ENCODE measurements at regions not wholly inside any gene's neighbourhood (a gene's known extent, or its start where the extent isn't known, plus 50 kb on each side); places are given as distances from the start of the nearest gene placed in this dataset.
A peak's percentile ranks its signal among the peaks of the same experiment; 100 is the strongest.

DNA sequence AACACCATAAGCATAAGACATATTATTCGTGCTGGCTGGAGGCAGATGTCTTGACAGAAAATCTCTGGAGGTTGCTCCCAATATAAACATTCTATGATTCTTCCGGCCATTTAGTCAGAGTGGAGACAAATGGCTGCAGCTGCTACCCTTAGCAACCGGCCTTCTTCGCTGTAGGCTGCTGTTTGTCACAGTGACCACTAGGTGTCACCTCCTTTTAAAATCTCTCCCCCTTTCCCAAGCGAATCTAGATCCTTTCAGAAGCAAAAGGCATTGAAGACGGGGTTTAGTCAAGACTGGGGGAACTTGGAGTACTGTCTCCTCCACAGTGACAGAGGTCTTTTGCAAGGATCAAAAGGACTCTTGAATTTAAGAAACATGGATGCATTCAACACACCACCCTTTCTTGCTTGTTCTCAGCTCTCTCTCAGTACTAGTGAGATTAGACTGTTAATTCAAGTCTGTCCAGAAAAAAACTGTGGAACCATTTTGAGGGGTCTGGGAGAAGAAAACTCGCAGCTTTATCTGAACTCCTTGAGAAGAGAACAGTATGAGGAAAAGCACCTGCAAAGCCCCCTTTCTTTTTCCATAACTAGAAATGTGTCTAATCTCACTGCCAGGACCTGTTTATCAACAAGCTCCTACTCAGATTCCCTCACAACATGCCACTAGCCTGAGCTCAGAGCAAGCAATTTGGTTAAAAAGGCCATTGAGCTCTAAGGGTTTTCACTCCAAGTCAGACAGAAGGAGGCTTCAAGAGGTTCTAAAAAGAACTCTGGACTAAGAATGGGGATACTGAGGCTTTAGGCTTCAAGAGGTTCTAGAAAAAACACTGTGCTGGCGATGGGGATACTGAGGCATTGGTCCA lies 408.3 kb upstream of the PLXNA2 start:
- no peak overlapping the region for H3K4me3 ChIP-seq (ENCODE audit: control insufficient read depth, low read depth, low read length)
- DNase-seq (ENCODE audit: low read depth): peak; percentile 34
- TF ChIP-seq, protein P1, sequence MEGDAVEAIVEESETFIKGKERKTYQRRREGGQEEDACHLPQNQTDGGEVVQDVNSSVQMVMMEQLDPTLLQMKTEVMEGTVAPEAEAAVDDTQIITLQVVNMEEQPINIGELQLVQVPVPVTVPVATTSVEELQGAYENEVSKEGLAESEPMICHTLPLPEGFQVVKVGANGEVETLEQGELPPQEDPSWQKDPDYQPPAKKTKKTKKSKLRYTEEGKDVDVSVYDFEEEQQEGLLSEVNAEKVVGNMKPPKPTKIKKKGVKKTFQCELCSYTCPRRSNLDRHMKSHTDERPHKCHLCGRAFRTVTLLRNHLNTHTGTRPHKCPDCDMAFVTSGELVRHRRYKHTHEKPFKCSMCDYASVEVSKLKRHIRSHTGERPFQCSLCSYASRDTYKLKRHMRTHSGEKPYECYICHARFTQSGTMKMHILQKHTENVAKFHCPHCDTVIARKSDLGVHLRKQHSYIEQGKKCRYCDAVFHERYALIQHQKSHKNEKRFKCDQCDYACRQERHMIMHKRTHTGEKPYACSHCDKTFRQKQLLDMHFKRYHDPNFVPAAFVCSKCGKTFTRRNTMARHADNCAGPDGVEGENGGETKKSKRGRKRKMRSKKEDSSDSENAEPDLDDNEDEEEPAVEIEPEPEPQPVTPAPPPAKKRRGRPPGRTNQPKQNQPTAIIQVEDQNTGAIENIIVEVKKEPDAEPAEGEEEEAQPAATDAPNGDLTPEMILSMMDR (IDR thresholded peaks at IDR 0.05; ENCODE audit: control insufficient read depth, insufficient read depth, low read depth, low read length, missing control alignments): peak; percentile 81

DNA sequence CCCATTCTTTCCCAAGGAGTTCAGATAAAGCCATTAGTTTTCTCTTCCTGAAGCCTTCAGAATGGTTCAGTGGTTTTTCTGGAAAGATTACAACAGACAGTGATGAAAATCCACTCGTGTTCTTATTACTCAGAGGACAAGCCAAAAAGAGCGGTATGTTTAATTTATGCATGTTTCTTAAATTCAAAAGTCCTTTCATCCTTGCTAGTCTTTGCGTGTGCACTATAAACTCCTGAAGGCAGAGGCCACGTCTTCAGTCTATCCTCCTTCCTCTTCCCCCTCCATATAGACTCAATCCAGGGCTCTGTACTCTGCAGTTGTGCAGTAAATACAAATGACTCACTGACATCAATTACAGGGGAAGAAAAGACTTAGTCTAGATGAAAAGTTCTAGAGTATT lies 409.2 kb upstream of the PLXNA2 start:
- TF ChIP-seq, protein P1 (IDR thresholded peaks at IDR 0.05; ENCODE audit: control insufficient read depth, insufficient read depth, low read depth, low read length, missing control alignments): no peak
- DNase-seq (ENCODE audit: low read depth): no peak
- H3K4me3 ChIP-seq (ENCODE audit: control insufficient read depth, low read depth, low read length): no peak overlapping the region

DNA sequence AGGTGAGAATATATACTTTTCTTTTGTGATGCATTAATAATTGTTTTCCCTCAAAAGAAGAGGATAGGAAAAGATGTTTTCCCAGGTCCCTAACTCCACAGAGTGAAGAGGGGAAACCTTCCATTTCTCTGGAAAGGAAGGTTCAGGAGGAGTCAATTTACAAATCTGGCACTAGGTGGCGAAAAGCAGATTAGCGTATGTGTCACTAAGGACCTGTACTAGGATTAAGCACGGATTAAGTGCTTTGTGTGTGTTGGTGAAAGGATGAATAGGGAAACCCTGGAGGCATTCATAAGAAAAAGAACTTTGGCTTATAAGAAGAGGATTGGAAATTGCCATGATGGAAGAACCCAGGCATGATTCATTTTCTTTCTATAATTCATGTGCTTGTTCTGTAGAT lies 410.1 kb upstream of the PLXNA2 start:
- TF ChIP-seq, protein P1 (IDR thresholded peaks at IDR 0.05; ENCODE audit: control insufficient read depth, insufficient read depth, low read depth, low read length, missing control alignments): peak; percentile 52
- peak; percentile 1 for DNase-seq (ENCODE audit: low read depth)

DNA sequence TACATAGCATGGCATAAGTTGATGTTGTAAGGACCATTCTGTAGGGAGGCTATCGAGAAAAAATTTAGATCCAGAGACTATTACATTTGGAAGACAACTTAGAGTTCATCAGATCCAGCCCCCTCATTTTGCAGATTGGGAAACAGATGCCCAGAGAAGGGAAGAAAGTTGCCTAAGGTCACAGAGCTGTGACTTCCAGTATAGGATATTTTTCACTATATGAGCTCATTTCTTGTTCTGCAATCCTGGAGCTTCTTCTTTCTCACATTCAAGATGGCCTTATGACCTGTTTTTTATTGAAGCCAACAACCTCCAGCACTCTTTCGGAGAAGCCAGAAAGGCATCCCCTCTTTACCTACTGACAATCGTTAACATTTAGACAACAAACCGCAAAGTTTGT lies 421.8 kb upstream of the PLXNA2 start:
- H3K4me3 ChIP-seq (ENCODE audit: control insufficient read depth, low read depth, low read length): no peak overlapping the region
- TF ChIP-seq, protein P1 (IDR thresholded peaks at IDR 0.05; ENCODE audit: control insufficient read depth, insufficient read depth, low read depth, low read length, missing control alignments): no peak
- DNase-seq (ENCODE audit: low read depth): no peak

More for the DNA sequence above, 410.1 kb upstream of the PLXNA2 start:
- H3K4me3 ChIP-seq (ENCODE audit: control insufficient read depth, low read depth, low read length): no peak overlapping the region

DNA sequence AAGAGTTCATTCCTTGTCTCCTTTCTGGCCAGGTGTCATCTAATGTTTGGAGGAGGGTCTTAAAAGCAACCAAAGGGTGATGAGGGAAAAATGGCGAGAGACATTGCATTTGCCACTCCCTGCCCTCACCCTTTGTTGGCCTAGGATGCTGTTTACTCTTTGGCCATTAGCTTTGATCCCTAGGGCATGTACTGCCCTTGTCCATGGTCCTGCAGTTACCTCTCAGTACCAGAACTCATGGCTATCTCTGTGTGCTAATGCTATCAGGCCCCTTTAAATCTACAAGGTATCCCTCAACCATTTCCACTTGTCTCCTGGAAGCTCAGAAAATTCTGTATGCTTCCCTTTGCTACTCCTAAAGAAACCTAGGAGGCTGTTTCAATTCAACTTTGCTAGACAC lies 424.8 kb upstream of the PLXNA2 start:
- TF ChIP-seq, protein P1 (IDR thresholded peaks at IDR 0.05; ENCODE audit: control insufficient read depth, insufficient read depth, low read depth, low read length, missing control alignments): no peak
- no peak for DNase-seq (ENCODE audit: low read depth)
- no peak overlapping the region for H3K4me3 ChIP-seq (ENCODE audit: control insufficient read depth, low read depth, low read length)

DNA sequence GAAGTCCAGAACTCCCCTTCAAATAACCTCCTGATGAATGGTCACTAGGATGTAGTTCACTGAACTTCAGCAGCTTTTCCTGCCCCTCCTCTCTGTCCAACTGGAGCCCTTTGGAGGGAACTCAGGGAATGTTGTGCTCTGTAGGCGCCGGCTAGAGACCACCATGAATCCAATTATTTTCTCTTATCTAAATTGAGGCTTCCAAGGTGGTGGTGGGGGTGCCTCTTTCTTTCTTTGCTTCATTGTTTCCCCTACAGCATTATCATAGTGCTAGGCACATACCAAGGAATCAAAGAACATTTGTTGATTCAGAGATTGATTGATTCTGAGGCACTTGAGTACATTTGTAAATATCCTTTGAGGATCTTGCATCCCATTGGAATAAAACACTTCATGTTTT lies 426.6 kb upstream of the PLXNA2 start:
- no peak for DNase-seq (ENCODE audit: low read depth)
- TF ChIP-seq, protein P1 (IDR thresholded peaks at IDR 0.05; ENCODE audit: control insufficient read depth, insufficient read depth, low read depth, low read length, missing control alignments): no peak
- H3K4me3 ChIP-seq (ENCODE audit: control insufficient read depth, low read depth, low read length): no peak overlapping the region

All from AG09309 (cell line).